ENCODE measurements at regions not wholly inside any gene's neighbourhood (a gene's known extent, or its start where the extent isn't known, plus 50 kb on each side); places are given as distances from the start of the nearest gene placed in this dataset.

GRCh38 chr3:72303926-72304325 lies 519.0 kb upstream of the PROK2 start:
- no peak for DNase-seq (ENCODE audit: low read depth in 2 of 2)

DNA sequence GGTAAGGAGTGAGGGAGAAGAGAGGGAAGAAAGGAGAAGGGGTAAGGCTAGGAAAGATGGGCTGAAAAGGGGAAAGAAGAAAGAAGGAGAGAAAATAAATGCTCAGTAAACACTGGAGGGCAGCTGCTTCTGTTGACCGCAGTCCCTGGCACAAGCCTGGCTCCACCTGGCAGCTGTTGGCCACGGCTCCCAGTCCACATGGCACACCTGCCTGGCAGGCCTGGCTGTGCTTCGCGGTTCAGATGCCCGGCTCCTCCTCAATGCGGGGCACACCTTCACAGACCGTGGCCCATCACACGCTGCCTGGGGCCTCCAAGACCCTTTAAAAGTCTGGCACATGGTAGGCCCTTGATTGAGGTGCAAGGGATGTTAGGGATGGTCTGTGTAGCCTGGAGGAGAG lies 516.8 kb upstream of the PROK2 start:
- no peak for DNase-seq (ENCODE audit: low read depth in 2 of 2)

- no peak for DNase-seq (ENCODE audit: low read depth in 2 of 2)
These were observed 515.7 kb upstream of the PROK2 start for GRCh38 chr3:72300621-72301020.

- no peak for DNase-seq (ENCODE audit: low read depth in 2 of 2)
These were observed 514.9 kb upstream of the PROK2 start for GRCh38 chr3:72299823-72300222.

GRCh38 chr3:72299321-72299802 lies 514.4 kb upstream of the PROK2 start:
- no peak for DNase-seq (ENCODE audit: low read depth in 2 of 2)

GRCh38 chr3:72298201-72299152 lies 513.5 kb upstream of the PROK2 start:
- no peak for DNase-seq (ENCODE audit: low read depth in 2 of 2)

DNA sequence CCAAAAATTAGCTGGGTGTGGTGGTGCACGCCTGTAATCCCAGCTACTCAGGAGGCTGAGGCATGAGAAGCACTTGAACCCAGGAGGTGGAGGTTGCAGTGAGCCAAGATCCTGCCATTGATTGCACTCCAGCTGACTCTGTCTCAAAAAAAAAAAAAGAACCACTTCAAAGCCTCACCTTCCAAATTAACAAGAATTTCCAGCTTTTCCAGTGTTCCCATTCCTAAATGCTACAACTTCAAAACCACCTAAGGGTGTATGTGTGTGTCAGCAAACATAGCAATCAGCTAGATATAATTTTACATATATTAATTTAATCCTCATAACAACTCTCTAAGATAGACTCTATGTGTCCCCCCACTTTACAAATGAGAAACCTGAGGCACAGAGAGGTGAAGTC lies 512.5 kb upstream of the PROK2 start:
- DNase-seq (ENCODE audit: low read depth in 2 of 2): no peak

- no peak for DNase-seq (ENCODE audit: low read depth in 2 of 2)
These were observed 511.6 kb upstream of the PROK2 start for GRCh38 chr3:72296477-72297111.

- DNase-seq (ENCODE audit: low read depth in 2 of 2): no peak
These were observed 511.1 kb upstream of the PROK2 start for GRCh38 chr3:72295962-72296450.

GRCh38 chr3:72295276-72295961 lies 510.5 kb upstream of the PROK2 start:
- DNase-seq (ENCODE audit: low read depth in 2 of 2): no peak

- DNase-seq (ENCODE audit: low read depth in 2 of 2): no peak
These were observed 506.1 kb upstream of the PROK2 start for GRCh38 chr3:72290859-72291638.

DNA sequence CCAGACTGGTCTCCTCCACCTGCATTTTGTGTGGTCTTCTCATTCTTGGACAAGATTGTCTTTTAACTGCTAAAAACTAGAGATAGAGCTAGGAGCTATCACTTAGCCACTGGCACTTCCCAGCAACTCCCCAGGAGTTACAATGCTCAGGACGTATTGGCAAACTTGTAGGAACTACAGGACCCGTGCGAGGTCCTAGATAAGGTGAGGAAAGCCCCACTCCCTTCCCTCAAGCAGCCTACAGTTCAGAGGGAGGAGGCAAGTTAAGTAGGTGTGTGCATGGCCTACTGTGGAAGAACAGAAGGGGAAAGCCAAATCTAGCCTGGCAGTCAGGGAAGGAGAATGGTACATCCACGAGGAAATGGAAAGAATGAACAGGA lies 504.7 kb upstream of the PROK2 start:
- DNase-seq (ENCODE audit: low read depth in 2 of 2): no peak

DNA sequence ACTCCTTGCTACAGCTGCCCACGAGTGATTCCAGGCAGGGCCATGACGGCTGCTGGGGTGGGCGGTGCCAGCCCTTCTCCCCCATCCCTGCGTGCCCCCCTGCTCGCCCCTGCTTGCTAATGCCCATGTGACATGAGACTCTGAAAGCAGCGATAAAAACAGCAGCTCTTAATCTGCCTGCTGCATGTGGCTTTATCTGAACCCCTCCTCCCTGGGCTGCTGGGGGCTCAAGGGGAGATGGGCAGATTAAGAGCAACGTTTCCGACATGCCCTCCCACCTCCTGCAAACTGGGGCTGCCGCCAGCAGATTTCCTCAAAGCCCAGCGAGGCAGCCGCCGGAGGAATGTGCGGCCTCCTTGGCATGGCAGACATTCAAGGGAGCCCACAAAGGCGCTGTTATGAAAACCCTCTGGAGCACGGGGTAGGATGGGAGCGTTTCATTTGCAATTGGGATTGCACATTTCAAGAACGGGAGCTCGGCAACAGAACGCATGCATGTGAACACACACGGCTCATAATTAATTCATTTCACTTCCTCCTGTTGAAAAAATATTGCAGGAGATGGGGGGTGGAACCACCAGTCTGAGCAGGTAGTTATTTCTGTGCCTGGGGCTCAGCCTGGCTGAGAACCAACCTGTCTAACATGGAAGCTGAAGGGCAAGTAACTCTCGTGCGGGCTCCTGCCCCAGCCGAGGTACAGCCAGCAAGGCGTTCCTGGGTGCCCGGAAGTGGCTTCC lies 504.2 kb upstream of the PROK2 start:
- no peak for DNase-seq (ENCODE audit: low read depth in 2 of 2)

DNA sequence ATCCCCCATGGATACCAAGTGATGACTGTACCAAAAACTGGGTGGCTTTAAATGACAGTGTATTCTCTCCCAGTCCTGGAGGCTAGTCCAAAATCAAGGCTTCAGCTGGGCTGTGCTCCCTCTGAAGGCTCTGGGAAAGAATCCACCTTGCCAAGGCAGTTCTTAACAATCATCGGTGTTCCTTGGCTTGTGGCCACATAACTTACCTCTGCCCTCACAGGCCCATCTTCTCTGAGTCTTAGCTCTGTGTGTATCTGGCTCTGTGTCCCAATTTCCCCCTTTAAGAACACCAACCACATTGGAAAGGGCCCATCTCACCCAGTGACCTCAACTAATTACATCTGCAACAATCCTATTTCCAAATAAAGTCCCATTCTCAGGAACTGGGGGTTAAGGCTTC lies 503.0 kb upstream of the PROK2 start:
- no peak for DNase-seq (ENCODE audit: low read depth in 2 of 2)

DNA sequence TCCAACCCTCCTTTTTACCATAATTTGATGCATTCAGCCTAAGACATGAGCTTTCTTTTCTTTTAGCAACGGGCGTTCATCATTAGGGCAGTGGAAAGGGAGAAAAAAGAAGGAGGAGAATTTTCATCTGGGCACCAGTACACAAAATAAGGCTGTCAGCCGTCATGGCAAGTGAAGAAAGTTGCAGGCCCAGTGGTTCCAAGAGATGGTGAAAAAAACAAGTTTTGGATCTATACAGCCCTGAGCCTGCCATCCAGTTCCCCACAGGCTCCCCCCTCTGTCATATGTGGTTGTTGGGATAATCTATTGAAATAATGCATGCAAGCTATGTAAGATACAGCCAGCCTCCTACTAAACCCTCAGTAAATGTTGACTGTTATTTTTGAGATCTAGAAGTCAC lies 500.6 kb upstream of the PROK2 start:
- no peak for DNase-seq (ENCODE audit: low read depth in 2 of 2)

- no peak for DNase-seq (ENCODE audit: low read depth in 2 of 2)
These were observed 499.5 kb upstream of the PROK2 start for GRCh38 chr3:72284471-72284870.

DNA sequence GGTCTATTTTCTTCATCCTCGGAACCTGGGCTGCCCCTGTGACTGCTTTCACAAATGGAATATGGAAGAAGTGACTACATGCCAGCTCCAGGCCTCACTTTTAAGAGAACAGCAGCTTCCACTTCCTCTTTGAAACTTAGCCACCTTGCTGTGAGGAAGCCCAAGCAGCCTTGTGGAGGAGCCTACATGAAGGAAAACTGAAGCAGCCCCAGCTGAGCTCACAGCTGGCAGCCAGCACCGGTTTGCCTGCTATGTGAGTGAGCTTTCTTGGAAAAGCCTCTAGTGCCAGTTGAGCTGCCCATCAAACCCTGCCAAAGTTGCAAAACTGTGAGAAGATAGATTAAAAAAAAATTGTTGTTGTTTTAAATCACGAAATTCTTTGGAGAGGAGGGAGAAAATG lies 498.0 kb upstream of the PROK2 start:
- DNase-seq (ENCODE audit: low read depth in 2 of 2): no peak

GRCh38 chr3:72281551-72281950 lies 496.6 kb upstream of the PROK2 start:
- DNase-seq (ENCODE audit: low read depth in 2 of 2): no peak

DNA sequence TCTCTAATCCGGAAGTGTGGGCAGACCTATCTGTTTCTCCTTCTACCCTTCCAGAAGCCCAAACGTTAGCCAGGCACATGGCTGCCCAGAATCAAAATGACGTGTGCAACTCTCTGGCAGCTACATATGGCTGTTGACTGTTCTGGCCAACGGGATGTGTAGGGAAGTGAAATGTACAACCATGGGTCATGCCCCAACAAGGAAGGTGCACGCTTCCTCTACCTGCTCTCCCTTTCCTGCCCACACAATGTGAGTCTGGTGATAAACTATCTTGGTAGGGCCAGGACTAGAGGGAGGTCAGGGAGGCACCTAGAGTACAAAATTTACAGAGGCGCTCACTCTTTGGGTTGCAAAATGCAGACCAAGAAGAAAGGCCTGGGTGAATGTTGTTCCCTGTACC lies 495.9 kb upstream of the PROK2 start:
- DNase-seq (ENCODE audit: low read depth in 2 of 2): no peak

- DNase-seq (ENCODE audit: low read depth in 2 of 2): no peak
These were observed 494.7 kb upstream of the PROK2 start for GRCh38 chr3:72279631-72280041.

GRCh38 chr3:72279068-72279604 lies 494.2 kb upstream of the PROK2 start:
- DNase-seq (ENCODE audit: low read depth in 2 of 2): no peak

Measured in stimulated activated CD8-positive, alpha-beta memory T cell treated with anti-CD3 and anti-CD28 coated beads, Interleukin-2, amount 100 ng/mL, for 1 hour (primary cell).